OCI-LY1 (cell line): ENCODE measurements at regions not wholly inside any gene's neighbourhood (a gene's known extent, or its start where the extent isn't known, plus 50 kb on each side); places are given as distances from the start of the nearest gene placed in this dataset.
A peak's percentile ranks its signal among the peaks of the same experiment; 100 is the strongest.

Experiments
- CTCF ChIP-seq: fragments of 200-600 bp; sonication (generic), shearing (Covaris generic); IDR thresholded peaks from 2 replicates; pipeline ENCODE4 v1.5.1; 2017; ENCODE audit warnings: mild to moderate bottlenecking, antibody characterized with exemption, low read length, moderate library complexity, mixed read lengths
- EZH2 ChIP-seq: fragments of 200-600 bp; sonication (generic), shearing (Covaris generic); IDR thresholded peaks from 2 replicates; pipeline ENCODE4 v1.8.0; 2017; ENCODE audit warnings: borderline replicate concordance, mixed run types, mild to moderate bottlenecking, antibody characterized with exemption, low read length, moderate library complexity, mixed read lengths

- peak; percentile 77 for TF ChIP-seq CTCF
- no peak for TF ChIP-seq EZH2
Observed at GRCh38 chr13:67736646-67737420, 506.7 kb upstream of the PCDH9 start.
